Astrocyte (in vitro differentiated cells and primary cell): ENCODE measurements at regions not wholly inside any gene's neighbourhood (a gene's known extent, or its start where the extent isn't known, plus 50 kb on each side); places are given as distances from the start of the nearest gene placed in this dataset.

Experiments
- DNase-seq: peaks from one replicate; pipeline ENCODE4 v3.0.0-alpha.2; 2010; ENCODE audit warnings: low read depth
- FAIRE-seq: peaks from 2 replicates; lab custom pipeline; 2011; peaks lifted over from hg19 to GRCh38; lab: Jason Lieb, UNC
- H2AFZ ChIP-seq: 2 replicates; pipeline ENCODE4 v1.6.0; 2012; ENCODE audit warnings: low read depth, low read length, inconsistent platforms
- H3K27ac ChIP-seq: 2 replicates; pipeline ENCODE4 v1.5.1; 2011; ENCODE audit warnings: low read depth, low read length, inconsistent platforms
- H3K27me3 ChIP-seq: 2 replicates; pipeline ENCODE4 v1.6.0; 2011; ENCODE audit warnings: low read length, inconsistent platforms; ENCODE audit not compliant: insufficient read depth
- H3K36me3 ChIP-seq: 2 replicates; pipeline ENCODE4 v1.5.1; 2011; ENCODE audit warnings: low read length, inconsistent platforms; ENCODE audit not compliant: insufficient read depth
- H3K4me1 ChIP-seq: 2 replicates; pipeline ENCODE4 v1.5.1; 2011; ENCODE audit warnings: low read length, inconsistent platforms; ENCODE audit not compliant: insufficient read depth
- H3K4me2 ChIP-seq: 2 replicates; pipeline ENCODE4 v1.6.0; 2012; ENCODE audit warnings: low read length, inconsistent platforms
- H3K4me3 ChIP-seq: 2 replicates; pipeline ENCODE4 v1.5.1; 2011; ENCODE audit warnings: low read depth, mild to moderate bottlenecking, low read length, inconsistent platforms; ENCODE audit not compliant: insufficient read depth
- H3K79me2 ChIP-seq: 2 replicates; pipeline ENCODE4 v1.6.0; 2012; ENCODE audit warnings: mild to moderate bottlenecking, low read length, inconsistent platforms; ENCODE audit not compliant: insufficient read depth
- H3K9ac ChIP-seq: 2 replicates; pipeline ENCODE4 v1.6.0; 2012; ENCODE audit warnings: mild to moderate bottlenecking, low read length, inconsistent platforms
- H3K9me3 ChIP-seq: 2 replicates; pipeline ENCODE4 v1.5.1; 2012; ENCODE audit warnings: low read depth, mild to moderate bottlenecking, low read length, inconsistent platforms; ENCODE audit not compliant: insufficient read depth
- H4K20me1 ChIP-seq: 2 replicates; pipeline ENCODE4 v1.6.0; 2012; ENCODE audit warnings: low read length, inconsistent platforms; ENCODE audit not compliant: insufficient read depth
- H3K27ac Mint-ChIP-seq: one replicate; pipeline ENCODE4 v1.8.0; 2021; ENCODE audit warnings: mild to moderate bottlenecking, mixed read lengths; ENCODE audit not compliant: unreplicated experiment
- H3K27me3 Mint-ChIP-seq: one replicate; pipeline ENCODE4 v1.8.0; 2021; ENCODE audit warnings: low read depth, mixed read lengths; ENCODE audit not compliant: unreplicated experiment
- H3K36me3 Mint-ChIP-seq: one replicate; pipeline ENCODE4 v1.8.0; 2021; ENCODE audit warnings: low read depth, mixed read lengths; ENCODE audit not compliant: unreplicated experiment
- H3K4me1 Mint-ChIP-seq: one replicate; pipeline ENCODE4 v1.8.0; 2021; ENCODE audit warnings: low read depth, mixed read lengths; ENCODE audit not compliant: unreplicated experiment
- H3K4me3 Mint-ChIP-seq: one replicate; pipeline ENCODE4 v1.8.0; 2021; ENCODE audit warnings: mild to moderate bottlenecking, moderate library complexity, mixed read lengths; ENCODE audit not compliant: unreplicated experiment
- H3K9me3 Mint-ChIP-seq: one replicate; pipeline ENCODE4 v1.8.0; 2021; ENCODE audit warnings: mild to moderate bottlenecking, mixed read lengths; ENCODE audit not compliant: unreplicated experiment
- CTCF ChIP-seq: IDR thresholded peaks from 2 replicates; pipeline ENCODE4 v1.5.1; 2011; ENCODE audit warnings: low read depth, mild to moderate bottlenecking, inconsistent platforms, low read length, moderate library complexity; ENCODE audit not compliant: insufficient read depth
- EZH2 ChIP-seq: IDR thresholded peaks from 2 replicates; pipeline ENCODE4 v1.6.1; 2012; ENCODE audit warnings: mild to moderate bottlenecking, low read length, inconsistent platforms; ENCODE audit not compliant: insufficient read depth

- Histone ChIP-seq H3K36me3 (peaks cover 15% of the 10 kb centered on the region), H3K4me2 (no peak overlapping the region), H3K9me3 (no peaks in the 10 kb centered on the region), H3K27me3 (no peaks in the 10 kb centered on the region), H3K4me3 (no peak overlapping the region), H3K4me1 (no peaks in the 10 kb centered on the region), H3K27ac (no peak overlapping the region), H3K9ac (no peak overlapping the region), H3K79me2 (peaks cover 100% of the 10 kb centered on the region), H4K20me1 (peaks cover 99% of the 10 kb centered on the region), H2AFZ (no peak overlapping the region)
- H3K27ac Mint-ChIP-seq: no peak overlapping the region
- no peaks in the 10 kb centered on the region for H3K9me3 Mint-ChIP-seq
- TF ChIP-seq CTCF: no peak
- no peak for TF ChIP-seq EZH2
- DNase-seq (no peak), FAIRE-seq (no peak)
- no peaks in the 10 kb centered on the region for H3K4me1 Mint-ChIP-seq
- H3K27me3 Mint-ChIP-seq: no peaks in the 10 kb centered on the region
- H3K4me3 Mint-ChIP-seq: no peak overlapping the region
- H3K36me3 Mint-ChIP-seq: peaks cover 28% of the 10 kb centered on the region
Observed at GRCh38 chr1:201666645-201667044, 127.7 kb downstream of the NAV1 start.

GRCh38 chr1:201667479-201667878 lies 128.6 kb downstream of the NAV1 start:
- H3K79me2 ChIP-seq: peaks cover 100% of the 10 kb centered on the region
- H3K9me3 Mint-ChIP-seq: no peaks in the 10 kb centered on the region
- FAIRE-seq: no peak

More at GRCh38 chr1:201667479-201667878, 128.6 kb downstream of the NAV1 start:
- H2AFZ ChIP-seq: no peak overlapping the region
- H3K36me3 ChIP-seq: peaks cover 15% of the 10 kb centered on the region
- TF ChIP-seq CTCF: no peak
- no peak for TF ChIP-seq EZH2
- peaks cover 99% of the 10 kb centered on the region for H4K20me1 ChIP-seq
- Mint-ChIP-seq H3K27me3 (no peaks in the 10 kb centered on the region), H3K27ac (no peak overlapping the region), H3K4me3 (no peak overlapping the region), H3K36me3 (peaks cover 26% of the 10 kb centered on the region), H3K4me1 (no peaks in the 10 kb centered on the region)
- H3K9ac ChIP-seq: no peak overlapping the region
- no peak overlapping the region for H3K27ac ChIP-seq
- H3K27me3 ChIP-seq: no peaks in the 10 kb centered on the region
- H3K9me3 ChIP-seq: no peaks in the 10 kb centered on the region
- H3K4me2 ChIP-seq: no peak overlapping the region
- no peak for DNase-seq
- no peaks in the 10 kb centered on the region for H3K4me1 ChIP-seq
- no peak overlapping the region for H3K4me3 ChIP-seq
